ENCODE measurements at regions not wholly inside any gene's neighbourhood (a gene's known extent, or its start where the extent isn't known, plus 50 kb on each side); places are given as distances from the start of the nearest gene placed in this dataset.

DNA sequence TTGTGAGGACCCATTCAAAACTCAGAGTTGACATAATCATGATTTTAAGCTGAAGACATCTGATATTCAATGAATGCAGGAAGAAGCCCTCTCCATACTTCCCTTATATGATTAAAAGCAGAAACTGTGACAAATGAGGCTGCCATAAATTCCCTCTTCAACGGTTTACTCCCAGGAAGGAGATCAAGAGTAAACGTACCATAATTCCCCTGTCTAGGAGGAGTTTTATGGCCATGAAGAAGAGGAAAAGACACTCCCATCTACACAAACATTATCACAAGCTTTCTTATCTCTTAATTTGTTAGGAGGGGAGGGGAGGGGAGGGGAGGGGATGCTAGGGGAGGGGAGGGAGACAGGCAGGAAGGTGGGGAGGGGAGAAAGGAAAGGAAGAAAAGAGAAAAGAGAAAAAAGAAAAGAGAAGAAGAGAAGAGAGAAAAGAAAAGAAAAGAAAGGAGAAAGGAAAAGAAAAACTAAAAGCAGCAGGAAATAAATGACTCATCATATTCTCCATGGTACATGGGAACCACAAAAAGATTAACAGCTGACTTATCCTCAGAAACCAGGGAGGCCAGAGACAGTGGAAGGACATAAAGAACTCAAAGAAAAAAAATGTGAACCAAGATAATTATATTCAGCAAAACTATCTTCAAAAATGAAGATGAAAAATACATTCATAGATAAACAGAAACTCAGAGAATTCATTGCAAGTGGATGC, 121.6 kb downstream of the ALOX5 start:
- no peak for TF ChIP-seq POLR2A (IDR thresholded peaks at IDR 0.05)
- TF ChIP-seq, protein P1, sequence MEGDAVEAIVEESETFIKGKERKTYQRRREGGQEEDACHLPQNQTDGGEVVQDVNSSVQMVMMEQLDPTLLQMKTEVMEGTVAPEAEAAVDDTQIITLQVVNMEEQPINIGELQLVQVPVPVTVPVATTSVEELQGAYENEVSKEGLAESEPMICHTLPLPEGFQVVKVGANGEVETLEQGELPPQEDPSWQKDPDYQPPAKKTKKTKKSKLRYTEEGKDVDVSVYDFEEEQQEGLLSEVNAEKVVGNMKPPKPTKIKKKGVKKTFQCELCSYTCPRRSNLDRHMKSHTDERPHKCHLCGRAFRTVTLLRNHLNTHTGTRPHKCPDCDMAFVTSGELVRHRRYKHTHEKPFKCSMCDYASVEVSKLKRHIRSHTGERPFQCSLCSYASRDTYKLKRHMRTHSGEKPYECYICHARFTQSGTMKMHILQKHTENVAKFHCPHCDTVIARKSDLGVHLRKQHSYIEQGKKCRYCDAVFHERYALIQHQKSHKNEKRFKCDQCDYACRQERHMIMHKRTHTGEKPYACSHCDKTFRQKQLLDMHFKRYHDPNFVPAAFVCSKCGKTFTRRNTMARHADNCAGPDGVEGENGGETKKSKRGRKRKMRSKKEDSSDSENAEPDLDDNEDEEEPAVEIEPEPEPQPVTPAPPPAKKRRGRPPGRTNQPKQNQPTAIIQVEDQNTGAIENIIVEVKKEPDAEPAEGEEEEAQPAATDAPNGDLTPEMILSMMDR (IDR thresholded peaks at IDR 0.05): no peak

Measured in lower leg skin (tissue), 3 donors.